HepG2 (cell line): ENCODE measurements at regions not wholly inside any gene's neighbourhood (a gene's known extent, or its start where the extent isn't known, plus 50 kb on each side); places are given as distances from the start of the nearest gene placed in this dataset.

Experiments used
- ATAC-seq: fragments of 200-7000 bp; cut with Tn5 transposase; 3 replicates; pipeline ENCODE4 v1.9.1; 2020; ENCODE audit warnings: mild to moderate bottlenecking, moderate library complexity
- BruUV-seq: library from RNA; stranded (reverse); fragments of 400-500 nt; replicated peaks from 2 replicates; lab custom pipeline; 2021; lab: Mats Ljungman, UMichigan
- CTCF ChIA-PET: fragments of 300-600 bp; formaldehyde crosslinking; extraction: SDS; loops from one replicate; lab custom pipeline; 2021; ENCODE audit warnings: low total read pairs, inconsistent platforms, low intra/inter-chr PET ratio; lab: Yijun Ruan, JAX
- POLR2A ChIA-PET: fragments of 350-600 bp; sonication (Branson Sonifier 250); formaldehyde crosslinking; loops from one replicate; lab custom pipeline; 2020; ENCODE audit warnings: antibody characterized with exemption, inconsistent platforms; lab: Yijun Ruan, JAX
- DNase-seq: peaks from one replicate; pipeline ENCODE4 v3.0.0-alpha.2; 2015; ENCODE audit warnings: low spot score
- FAIRE-seq: peaks from 3 replicates; lab custom pipeline; 2011; peaks lifted over from hg19 to GRCh38; lab: Jason Lieb, UNC
- H2AFZ ChIP-seq: one replicate; pipeline ENCODE4 v1.6.1; 2011; ENCODE audit warnings: low read length, inconsistent platforms
- H3K27ac ChIP-seq: fragments of 300-600 bp; 3 replicates; pipeline ENCODE4 v1.8.0; 2011; ENCODE audit warnings: mixed run types, mild to moderate bottlenecking, mixed read lengths, low read length, inconsistent platforms; ENCODE audit not compliant: insufficient read depth; ENCODE audit errors: extremely low read length
- H3K27me3 ChIP-seq, 2 experiments: fragments of 200-600 bp in 1 of 2; 2 replicates in 1 of 2; 3 replicates in 1 of 2; pipeline versions ENCODE4 v1.6.0 to v1.8.0; 2011; ENCODE audit warnings: low read length in 2 of 2, mild to moderate bottlenecking in 2 of 2, moderate library complexity in 2 of 2, inconsistent platforms in 1 of 2; ENCODE audit not compliant: insufficient read depth in 2 of 2, control insufficient read depth in 1 of 2
- H3K36me3 ChIP-seq, 2 experiments: fragments of 200-600 bp in 1 of 2; replicated peaks in 1 of 2; 2 replicates in 1 of 2; 3 replicates in 1 of 2; pipeline versions ENCODE4 v1.5.1 to v1.8.0; 2011; ENCODE audit warnings: low read length in 2 of 2, inconsistent platforms in 1 of 2; ENCODE audit not compliant: insufficient read depth in 2 of 2, control insufficient read depth in 1 of 2
- H3K4me1 ChIP-seq: 2 replicates; pipeline ENCODE4 v1.5.1; 2012; ENCODE audit warnings: low read length, inconsistent platforms; ENCODE audit not compliant: insufficient read depth
- H3K4me2 ChIP-seq: 2 replicates; pipeline ENCODE4 v1.6.0; 2011; ENCODE audit warnings: low read depth, low read length, inconsistent platforms
- H3K4me3 ChIP-seq, 3 experiments: fragments of 200-600 bp in 1 of 3; sonication (generic), shearing (Covaris generic) in 1 of 3; replicated peaks in 1 of 3; 2 replicates each; pipeline ENCODE4 v1.5.1; 2011 to 2016; ENCODE audit warnings: low read length in 3 of 3, inconsistent platforms in 2 of 3, low read depth in 2 of 3, mild to moderate bottlenecking in 2 of 3, control low read depth in 1 of 3, mixed read lengths in 1 of 3; ENCODE audit not compliant: insufficient read depth in 1 of 3
- H3K79me2 ChIP-seq: one replicate; pipeline ENCODE4 v1.6.1; 2011; ENCODE audit warnings: low read length, inconsistent platforms; ENCODE audit not compliant: insufficient read depth
- H3K9ac ChIP-seq: 2 replicates; pipeline ENCODE4 v1.6.0; 2011; ENCODE audit warnings: mild to moderate bottlenecking, low read depth, low read length, inconsistent platforms; ENCODE audit not compliant: insufficient read depth
- H3K9me3 ChIP-seq: 2 replicates; pipeline ENCODE4 v1.5.1; 2012; ENCODE audit warnings: mild to moderate bottlenecking, low read length
- H4K20me1 ChIP-seq: 2 replicates; pipeline ENCODE4 v1.6.0; 2011; ENCODE audit warnings: inconsistent platforms, mild to moderate bottlenecking, low read length, moderate library complexity; ENCODE audit not compliant: insufficient read depth
- HES4 ChIP-seq: sonication (generic); formaldehyde crosslinking; IDR thresholded peaks from 2 replicates; pipeline ENCODE4 v1.9.0; 2021; ENCODE audit warnings: mild to moderate bottlenecking, missing genetic modification reagents, borderline replicate concordance
- HMG20B ChIP-seq: conservative IDR thresholded peaks from 2 replicates; pipeline ENCODE4 v1.6.1; 2016; ENCODE audit warnings: missing genetic modification reagents, missing compliant biosample characterization
- JUNB ChIP-seq: sonication (generic); formaldehyde crosslinking; IDR thresholded peaks from 2 replicates; pipeline ENCODE4 v1.8.0; 2022; ENCODE audit warnings: missing genetic modification reagents, mild to moderate bottlenecking, borderline replicate concordance
- MAFK ChIP-seq, 2 experiments: IDR thresholded peaks in 1 of 2; conservative IDR thresholded peaks in 1 of 2; 2 replicates each; pipeline ENCODE4 v1.6.1; 2011; ENCODE audit warnings: improper control_type of control experiment in 2 of 2, low read length in 2 of 2
- MTA3 ChIP-seq: sonication (generic); formaldehyde crosslinking; IDR thresholded peaks from 2 replicates; pipeline ENCODE4 v1.4.0; 2020; ENCODE audit warnings: missing genetic modification reagents
- NFIC ChIP-seq: IDR thresholded peaks from 2 replicates; pipeline ENCODE4 v1.6.1; 2012; ENCODE audit warnings: mild to moderate bottlenecking, low read length, inconsistent platforms
- NFYB ChIP-seq: sonication (generic); formaldehyde crosslinking; IDR thresholded peaks from 2 replicates; pipeline ENCODE4 v1.4.0; 2020; ENCODE audit warnings: missing genetic modification reagents
- NR2F1 ChIP-seq, 2 experiments: fragments of 450-650 bp in 1 of 2; formaldehyde crosslinking in 1 of 2; IDR thresholded peaks; 2 replicates each; pipeline versions ENCODE4 v1.5.0 to v1.6.1; 2016 to 2020; ENCODE audit warnings: mild to moderate bottlenecking in 1 of 2, missing compliant biosample characterization in 1 of 2, missing genetic modification reagents in 1 of 2, moderate library complexity in 1 of 2
- PLRG1 ChIP-seq: fragments of 450-650 bp; conservative IDR thresholded peaks from 2 replicates; pipeline ENCODE4 v1.6.1; 2016
- RARG ChIP-seq: sonication (generic); formaldehyde crosslinking; IDR thresholded peaks from 2 replicates; pipeline ENCODE4 v1.4.0; 2020; ENCODE audit warnings: low read depth, mild to moderate bottlenecking, missing genetic modification reagents
- SRSF4 ChIP-seq: fragments of 200-400 bp; formaldehyde crosslinking; IDR thresholded peaks from one replicate; pipeline ENCODE4 v1.6.1; 2018; ENCODE audit warnings: mild to moderate bottlenecking, low read depth, low read length, moderate library complexity; ENCODE audit not compliant: poor library complexity, severe bottlenecking
- TGIF2 ChIP-seq: IDR thresholded peaks from 2 replicates; pipeline ENCODE4 v1.6.1; 2016; ENCODE audit warnings: control low read depth, missing compliant biosample characterization
- ZKSCAN1 ChIP-seq: fragments of 150-350 bp; IDR thresholded peaks from 2 replicates; pipeline ENCODE4 v1.6.1; 2014; ENCODE audit warnings: low read length
- ZKSCAN8 ChIP-seq: IDR thresholded peaks from 2 replicates; pipeline ENCODE4 v1.6.1; 2016; ENCODE audit warnings: borderline replicate concordance, missing genetic modification reagents, missing compliant biosample characterization
- ZNF160 ChIP-seq: sonication (generic); formaldehyde crosslinking; IDR thresholded peaks from 2 replicates; pipeline ENCODE4 v1.8.0; 2022; ENCODE audit warnings: mild to moderate bottlenecking, inconsistent platforms, missing genetic modification reagents
- ZNF629 ChIP-seq: sonication (generic); formaldehyde crosslinking; conservative IDR thresholded peaks from 2 replicates; pipeline ENCODE4 v1.5.0; 2020; ENCODE audit warnings: missing genetic modification reagents
- ZNF724P ChIP-seq: sonication (generic); formaldehyde crosslinking; IDR thresholded peaks from 2 replicates; pipeline ENCODE4 v1.8.0; 2022; ENCODE audit warnings: missing genetic modification reagents, borderline replicate concordance
- WGBS: methylation state at CpG from one replicate; pipeline ENCODE4 v1.1.6; 2017; ENCODE audit warnings: low lambda C conversion rate; 5-methylcytosine and 5-hydroxymethylcytosine counted together
- in situ Hi-C: cut with HindIII; loops from 2 replicates; pipeline ENCODE4 v1.10.0; 2017; ENCODE audit warnings: low pct_unique_long_range_greater_than_20kb; ENCODE audit not compliant: extremely low pct_ligation_motif_present
- intact Hi-C: fragments of 100-400 bp; cut with micrococcal nuclease; formaldehyde crosslinking; loops from one replicate; pipeline ENCODE4 v1.10.0; 2022; ENCODE audit not compliant: unreplicated experiment
- TF ChIP-seq, protein P1 (sequence below): sonication (generic); formaldehyde crosslinking; IDR thresholded peaks from 2 replicates; pipeline ENCODE4 v1.8.1; 2023; ENCODE audit warnings: mild to moderate bottlenecking, inconsistent platforms, moderate library complexity, missing genetic modification reagents, borderline replicate concordance
- TF ChIP-seq, protein P2 (sequence below): IDR thresholded peaks from 2 replicates; pipeline ENCODE4 v1.6.1; 2016

DNA sequence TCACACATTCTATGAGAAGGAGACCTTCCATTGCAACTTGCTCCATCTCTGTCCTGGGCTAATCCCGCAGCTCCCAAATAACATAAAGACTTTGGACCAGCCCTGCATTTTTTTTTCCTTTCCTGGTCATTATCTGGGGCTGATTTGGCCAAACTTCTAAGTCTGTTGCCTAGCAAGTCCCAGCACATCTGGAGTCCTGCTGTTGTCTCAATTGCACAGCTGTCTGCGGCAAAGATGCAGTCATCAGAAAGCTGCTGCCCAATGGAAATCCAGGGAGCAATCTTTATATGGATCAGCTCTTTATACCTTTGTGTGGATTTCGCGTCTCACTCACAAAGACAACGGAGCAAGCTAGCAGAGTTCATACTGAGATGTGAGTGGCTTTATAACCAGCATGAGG is 105.9 kb downstream of the NXPE2 start:
- ChIA-PET POLR2A (no interaction called here), CTCF (no interaction called here)
- Histone ChIP-seq H2AFZ (no peak overlapping the region), H3K4me2 (no peak overlapping the region), H4K20me1 (no peaks in the 10 kb centered on the region), H3K9me3 (no peaks in the 10 kb centered on the region), H3K79me2 (no peaks in the 10 kb centered on the region), H3K27me3 (peaks cover 6% of the 10 kb centered on the region in 2 experiments; a peak in 4 of 5 replicates), H3K36me3 (no peaks in the 10 kb centered on the region), H3K4me1 (peaks cover 18% of the 10 kb centered on the region), H3K4me3 (no peak overlapping the region), H3K9ac (no peak overlapping the region), H3K27ac (no peak overlapping the region)
- no peak for FAIRE-seq
- ATAC-seq, result no peak
- TF ChIP-seq NR2F1 (CRISPR knock-in tag; IDR thresholded peaks at IDR 0.05) (no peak), RARG (no peak), MAFK (conservative IDR thresholded peaks at IDR 0.05 in 1 of 2, IDR thresholded peaks at IDR 0.05 in 1 of 2; ENCODE audit: low read length in 2 of 2) (no peak), ZKSCAN8 (CRISPR knock-in tag) (no peak), MTA3 (no peak), PLRG1 (no peak), ZNF724P (CRISPR knock-in tag) (no peak), ZKSCAN1 (no peak), TGIF2 (CRISPR knock-in tag) (no peak), NFIC (no peak), SRSF4 (no peak), HES4 (CRISPR knock-in tag) (no peak), HMG20B (CRISPR knock-in tag) (no peak), ZNF160 (CRISPR knock-in tag) (no peak), ZNF629 (CRISPR knock-in tag) (no peak), JUNB (no peak), NFYB (no peak)
- TF ChIP-seq, protein P1, sequence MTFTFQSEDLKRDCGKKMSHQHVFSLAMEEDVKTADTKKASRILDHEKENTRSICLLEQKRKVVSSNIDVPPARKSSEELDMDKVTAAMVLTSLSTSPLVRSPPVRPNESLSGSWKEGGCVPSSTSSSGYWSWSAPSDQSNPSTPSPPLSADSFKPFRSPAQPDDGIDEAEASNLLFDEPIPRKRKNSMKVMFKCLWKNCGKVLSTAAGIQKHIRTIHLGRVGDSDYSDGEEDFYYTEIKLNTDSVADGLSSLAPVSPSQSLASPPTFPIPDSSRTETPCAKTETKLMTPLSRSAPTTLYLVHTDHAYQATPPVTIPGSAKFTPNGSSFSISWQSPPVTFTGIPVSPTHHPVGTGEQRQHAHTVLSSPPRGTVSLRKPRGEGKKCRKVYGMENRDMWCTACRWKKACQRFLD (CRISPR knock-in tag), result no peak
- TF ChIP-seq, protein P2, sequence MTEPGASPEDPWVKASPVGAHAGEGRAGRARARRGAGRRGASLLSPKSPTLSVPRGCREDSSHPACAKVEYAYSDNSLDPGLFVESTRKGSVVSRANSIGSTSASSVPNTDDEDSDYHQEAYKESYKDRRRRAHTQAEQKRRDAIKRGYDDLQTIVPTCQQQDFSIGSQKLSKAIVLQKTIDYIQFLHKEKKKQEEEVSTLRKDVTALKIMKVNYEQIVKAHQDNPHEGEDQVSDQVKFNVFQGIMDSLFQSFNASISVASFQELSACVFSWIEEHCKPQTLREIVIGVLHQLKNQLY (CRISPR knock-in tag), result no peak
- intact Hi-C loops (no loop called here), in situ Hi-C loops (loop anchor here (25.0 kb wide), 1 partner anchor 328 kb away; no protein-coding TSS in a partner anchor)
- WGBS, result 56% methylated on average over 5 of the region's 5 CpGs
- no peak for DNase-seq
- BruUV-seq, result no TSS peak
